ENCODE measurements at regions not wholly inside any gene's neighbourhood (a gene's known extent, or its start where the extent isn't known, plus 50 kb on each side); places are given as distances from the start of the nearest gene placed in this dataset.

DNA sequence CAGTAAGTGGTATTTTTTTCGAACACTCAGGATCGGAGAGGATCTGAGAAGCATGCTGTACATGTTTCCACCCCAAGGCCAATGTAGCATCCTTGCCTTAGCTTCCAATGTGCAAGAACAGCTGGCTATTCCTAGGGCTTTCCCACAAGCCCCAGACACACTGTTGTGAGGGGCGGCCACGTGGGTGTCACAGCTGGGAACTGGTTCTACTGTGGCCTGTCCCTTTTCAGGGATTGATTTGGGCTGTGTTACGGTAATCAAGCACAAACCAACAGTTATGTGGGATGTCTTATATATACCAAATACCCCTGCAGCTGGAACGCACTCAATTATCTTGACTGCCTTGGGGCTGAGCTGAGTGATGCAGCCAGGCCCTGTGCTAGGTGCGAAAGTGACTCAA, 116.3 kb upstream of the CXCR4 start:
- H3K36me3 Mint-ChIP-seq, result no peaks in the 10 kb centered on the region
- H3K27me3 Mint-ChIP-seq (ENCODE audit: low read depth), result peaks cover 21% of the 10 kb centered on the region
- H3K4me3 Mint-ChIP-seq, result no peak overlapping the region
- H3K9me3 Mint-ChIP-seq, result peaks cover 3% of the 10 kb centered on the region
- peaks cover 4% of the 10 kb centered on the region for H3K4me1 Mint-ChIP-seq
- no peak for DNase-seq (ENCODE audit: low spot score in 2 of 2, unreplicated experiment in 2 of 2)
- TF ChIP-seq CTCF (IDR thresholded peaks at IDR 0.05; ENCODE audit: unreplicated experiment), result no peak
- H3K27ac Mint-ChIP-seq, result no peak overlapping the region

- H3K4me1 Mint-ChIP-seq, result peaks cover 1% of the 10 kb centered on the region
- no peak for TF ChIP-seq CTCF (IDR thresholded peaks at IDR 0.05; ENCODE audit: unreplicated experiment)
- H3K36me3 Mint-ChIP-seq, result no peaks in the 10 kb centered on the region
- H3K27me3 Mint-ChIP-seq (ENCODE audit: low read depth), result peaks cover 26% of the 10 kb centered on the region
- no peak overlapping the region for H3K27ac Mint-ChIP-seq
- H3K4me3 Mint-ChIP-seq, result no peak overlapping the region
- H3K9me3 Mint-ChIP-seq, result peaks cover 9% of the 10 kb centered on the region
- DNase-seq (ENCODE audit: low spot score in 2 of 2, unreplicated experiment in 2 of 2), result no peak
Measured at GRCh38 chr2:136233298-136233697, 115.3 kb upstream of the CXCR4 start.

- Mint-ChIP-seq H3K27me3 (ENCODE audit: low read depth) (peaks cover 26% of the 10 kb centered on the region), H3K27ac (no peak overlapping the region), H3K4me1 (peaks cover 1% of the 10 kb centered on the region), H3K36me3 (no peaks in the 10 kb centered on the region), H3K4me3 (no peak overlapping the region), H3K9me3 (peaks cover 9% of the 10 kb centered on the region)
- TF ChIP-seq CTCF (IDR thresholded peaks at IDR 0.05; ENCODE audit: unreplicated experiment), result no peak
- DNase-seq (ENCODE audit: low spot score in 2 of 2, unreplicated experiment in 2 of 2), result no peak
Measured at GRCh38 chr2:136232456-136233172, 114.7 kb upstream of the CXCR4 start.

- Mint-ChIP-seq H3K4me1 (peaks cover 1% of the 10 kb centered on the region), H3K36me3 (no peaks in the 10 kb centered on the region), H3K27me3 (ENCODE audit: low read depth) (peaks cover 26% of the 10 kb centered on the region), H3K4me3 (no peak overlapping the region), H3K27ac (no peak overlapping the region), H3K9me3 (peaks cover 9% of the 10 kb centered on the region)
- no peak for DNase-seq (ENCODE audit: low spot score in 2 of 2, unreplicated experiment in 2 of 2)
- no peak for TF ChIP-seq CTCF (IDR thresholded peaks at IDR 0.05; ENCODE audit: unreplicated experiment)
Measured at GRCh38 chr2:136230464-136230863, 112.5 kb upstream of the CXCR4 start.

- Mint-ChIP-seq H3K9me3 (peaks cover 9% of the 10 kb centered on the region), H3K27me3 (ENCODE audit: low read depth) (peaks cover 25% of the 10 kb centered on the region), H3K4me3 (no peak overlapping the region), H3K4me1 (peaks cover under 1% of the 10 kb centered on the region), H3K27ac (no peak overlapping the region), H3K36me3 (no peaks in the 10 kb centered on the region)
- DNase-seq (ENCODE audit: low spot score in 2 of 2, unreplicated experiment in 2 of 2), result no peak
- TF ChIP-seq CTCF (IDR thresholded peaks at IDR 0.05; ENCODE audit: unreplicated experiment), result no peak
Measured at GRCh38 chr2:136226903-136227302, 109.0 kb upstream of the CXCR4 start.

All from mesothelial cell of epicardium (in vitro differentiated cells).